OCI-LY7 (cell line): ENCODE measurements at regions not wholly inside any gene's neighbourhood (a gene's known extent, or its start where the extent isn't known, plus 50 kb on each side); places are given as distances from the start of the nearest gene placed in this dataset.

ENCODE experiments used
- BruUV-seq: library from RNA; stranded (reverse); fragments of 400-500 nt; replicated peaks from 2 replicates; lab custom pipeline; 2021; lab: Mats Ljungman, UMichigan
- CTCF ChIA-PET: fragments of 300-600 bp; sonication (Branson Sonifier 250); formaldehyde crosslinking; loops from one replicate; lab custom pipeline; 2022; ENCODE audit warnings: antibody characterized with exemption; ENCODE audit not compliant: unreplicated experiment; lab: Charles Lee
- POLR2A ChIA-PET: fragments of 300-600 bp; sonication (Branson Sonifier 250); formaldehyde crosslinking; loops from one replicate; lab custom pipeline; 2022; ENCODE audit warnings: antibody characterized with exemption; lab: Charles Lee
- DNase-seq: peaks from one replicate; pipeline ENCODE4 v3.0.0-alpha.2; 2015; ENCODE audit warnings: low spot score
- H2AFZ ChIP-seq: fragments of 200-600 bp; sonication (generic), shearing (Covaris generic); 2 replicates; pipeline ENCODE4 v1.6.1; 2014; ENCODE audit warnings: mild to moderate bottlenecking, antibody characterized with exemption, low read length, moderate library complexity
- H3K27ac ChIP-seq: fragments of 200-600 bp; sonication (generic); 2 replicates; pipeline ENCODE4 v1.5.1; 2014; ENCODE audit warnings: mixed run types, low read depth, mild to moderate bottlenecking, moderate library complexity, low read length, inconsistent platforms; ENCODE audit not compliant: poor library complexity, severe bottlenecking
- H3K36me3 ChIP-seq: fragments of 200-600 bp; sonication (generic); 2 replicates; pipeline ENCODE4 v1.6.1; 2014; ENCODE audit warnings: mild to moderate bottlenecking, antibody characterized with exemption, low read length, moderate library complexity, mixed read lengths; ENCODE audit not compliant: insufficient read depth
- H3K4me1 ChIP-seq: fragments of 200-600 bp; sonication (generic); 2 replicates; pipeline ENCODE4 v1.5.1; 2014; ENCODE audit warnings: mild to moderate bottlenecking, low read length; ENCODE audit not compliant: insufficient read depth, poor library complexity, severe bottlenecking
- H3K4me2 ChIP-seq: fragments of 200-600 bp; sonication (generic); 2 replicates; pipeline ENCODE4 v1.6.1; 2014; ENCODE audit warnings: mild to moderate bottlenecking, low read length
- H3K4me3 ChIP-seq: fragments of 200-600 bp; sonication (generic); 2 replicates; pipeline ENCODE4 v1.5.1; 2014; ENCODE audit warnings: mild to moderate bottlenecking, low read depth, low read length; ENCODE audit not compliant: poor library complexity, severe bottlenecking
- H3K79me2 ChIP-seq: fragments of 200-600 bp; sonication (generic); 2 replicates; pipeline ENCODE4 v1.6.1; 2016; ENCODE audit warnings: low read depth, mild to moderate bottlenecking, low read length, moderate library complexity, mixed read lengths; ENCODE audit not compliant: insufficient read depth
- H3K9me2 ChIP-seq: fragments of 200-600 bp; sonication (generic); 2 replicates; pipeline ENCODE4 v1.6.1; 2016; ENCODE audit warnings: mild to moderate bottlenecking, low read length, mixed read lengths; ENCODE audit not compliant: insufficient read depth
- H3K9me3 ChIP-seq: fragments of 200-600 bp; sonication (generic); 2 replicates; pipeline ENCODE4 v1.6.1; 2014; ENCODE audit warnings: mild to moderate bottlenecking, mixed run types, low read length, mixed read lengths
- H4K20me1 ChIP-seq: fragments of 200-600 bp; sonication (generic); 2 replicates; pipeline ENCODE4 v1.6.1; 2014; ENCODE audit warnings: mild to moderate bottlenecking, antibody characterized with exemption, low read length, moderate library complexity, mixed read lengths; ENCODE audit not compliant: insufficient read depth
- EZH2phosphoT487 ChIP-seq: fragments of 200-600 bp; sonication (generic); IDR thresholded peaks from 2 replicates; pipeline ENCODE4 v1.6.1; 2018; ENCODE audit warnings: low read depth, borderline replicate concordance, mild to moderate bottlenecking, mixed run types, antibody characterized with exemption, low read length, moderate library complexity, mixed read lengths
- intact Hi-C: fragments of 100-400 bp; cut with micrococcal nuclease; formaldehyde crosslinking; loops from one replicate; pipeline ENCODE4 v1.10.0; 2022; ENCODE audit not compliant: unreplicated experiment
- TF ChIP-seq, protein P1 (sequence below): fragments of 200-600 bp; sonication (generic); conservative IDR thresholded peaks from 2 replicates; pipeline ENCODE4 v1.5.1; 2014; ENCODE audit warnings: mild to moderate bottlenecking, antibody characterized with exemption, low read length, moderate library complexity, mixed read lengths

DNA sequence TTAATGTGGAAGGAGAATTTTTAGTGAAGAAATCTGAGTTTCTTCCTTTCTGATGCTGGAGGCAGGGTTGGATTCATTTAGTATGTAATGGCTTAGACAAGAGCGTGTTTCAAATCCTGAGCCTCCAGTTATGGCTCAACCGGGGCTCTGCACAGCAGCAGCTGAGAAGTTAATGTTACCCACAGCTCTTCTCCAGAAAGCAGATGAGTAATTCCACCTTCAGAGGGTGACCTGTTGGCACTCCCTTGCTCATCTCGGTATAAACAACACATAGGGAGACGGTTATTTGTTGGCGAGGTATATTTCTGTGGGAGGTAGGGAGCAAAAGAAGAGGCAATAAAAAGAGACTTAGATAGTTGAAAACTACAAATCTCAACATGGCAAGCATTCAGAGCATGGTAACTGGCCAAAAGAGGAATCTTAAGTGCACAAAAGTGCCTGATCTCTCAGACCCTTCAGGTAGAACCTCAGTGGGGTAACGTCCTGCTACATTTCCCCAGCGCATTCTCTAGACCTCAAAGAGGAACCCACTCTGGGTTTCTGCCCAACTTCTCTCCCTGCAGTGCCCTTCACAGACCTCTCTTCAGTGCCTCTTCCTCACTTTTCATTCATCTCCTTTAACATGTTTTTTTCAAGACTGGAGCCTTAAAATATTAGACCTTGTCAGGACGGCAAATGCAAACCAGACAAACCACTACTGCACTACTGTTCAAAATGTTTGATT, 417.5 kb upstream of the ADAMTSL1 start:
- TF ChIP-seq EZH2phosphoT487, result no peak
- TF ChIP-seq, protein P1, sequence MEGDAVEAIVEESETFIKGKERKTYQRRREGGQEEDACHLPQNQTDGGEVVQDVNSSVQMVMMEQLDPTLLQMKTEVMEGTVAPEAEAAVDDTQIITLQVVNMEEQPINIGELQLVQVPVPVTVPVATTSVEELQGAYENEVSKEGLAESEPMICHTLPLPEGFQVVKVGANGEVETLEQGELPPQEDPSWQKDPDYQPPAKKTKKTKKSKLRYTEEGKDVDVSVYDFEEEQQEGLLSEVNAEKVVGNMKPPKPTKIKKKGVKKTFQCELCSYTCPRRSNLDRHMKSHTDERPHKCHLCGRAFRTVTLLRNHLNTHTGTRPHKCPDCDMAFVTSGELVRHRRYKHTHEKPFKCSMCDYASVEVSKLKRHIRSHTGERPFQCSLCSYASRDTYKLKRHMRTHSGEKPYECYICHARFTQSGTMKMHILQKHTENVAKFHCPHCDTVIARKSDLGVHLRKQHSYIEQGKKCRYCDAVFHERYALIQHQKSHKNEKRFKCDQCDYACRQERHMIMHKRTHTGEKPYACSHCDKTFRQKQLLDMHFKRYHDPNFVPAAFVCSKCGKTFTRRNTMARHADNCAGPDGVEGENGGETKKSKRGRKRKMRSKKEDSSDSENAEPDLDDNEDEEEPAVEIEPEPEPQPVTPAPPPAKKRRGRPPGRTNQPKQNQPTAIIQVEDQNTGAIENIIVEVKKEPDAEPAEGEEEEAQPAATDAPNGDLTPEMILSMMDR, result no peak
- no peak overlapping the region for H3K27ac ChIP-seq
- no TSS peak for BruUV-seq
- no peak for DNase-seq
- ChIA-PET CTCF (no interaction called here), POLR2A (no interaction called here)
- H3K9me3 ChIP-seq, result no peaks in the 10 kb centered on the region
- peak overlapping the region; percentile 46; the same call in 1 of the 2 replicates for H2AFZ ChIP-seq
- peaks cover 23% of the 10 kb centered on the region for H3K4me1 ChIP-seq
- H3K4me3 ChIP-seq, result no peak overlapping the region
- H3K9me2 ChIP-seq, result no peaks in the 10 kb centered on the region; the same call in 1 of the 2 replicates
- no peaks in the 10 kb centered on the region for H3K79me2 ChIP-seq
- peak overlapping the region; percentile 66 for H3K4me2 ChIP-seq
- H3K36me3 ChIP-seq, result no peaks in the 10 kb centered on the region
- intact Hi-C loops, result no loop called here
- no peaks in the 10 kb centered on the region for H4K20me1 ChIP-seq

DNA sequence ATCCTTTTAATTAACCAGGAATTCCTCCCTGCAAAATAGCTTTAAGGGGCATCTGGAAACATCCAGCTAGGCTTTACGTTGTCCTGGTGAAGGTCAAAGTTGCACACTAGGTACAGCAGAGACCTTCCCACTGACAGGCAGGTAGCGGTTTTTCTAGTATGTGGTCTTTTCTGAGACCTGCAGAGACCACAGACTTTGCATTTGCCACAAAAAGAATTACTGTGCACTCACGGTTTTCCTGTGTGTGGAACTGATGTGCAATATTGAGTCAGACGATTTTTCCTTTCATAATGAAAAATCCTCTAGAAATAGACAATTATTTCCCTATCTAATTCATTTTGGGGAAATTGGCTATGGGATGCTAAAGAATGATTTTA, 417.0 kb upstream of the ADAMTSL1 start:
- no peaks in the 10 kb centered on the region for H4K20me1 ChIP-seq
- H3K27ac ChIP-seq, result no peak overlapping the region
- H3K4me1 ChIP-seq, result peaks cover 18% of the 10 kb centered on the region
- DNase-seq, result peak; percentile 7
- BruUV-seq, result no TSS peak
- CTCF ChIA-PET, result no interaction called here
- no peak overlapping the region for H3K4me3 ChIP-seq
- TF ChIP-seq, protein P1, result no peak
- TF ChIP-seq EZH2phosphoT487, result no peak
- intact Hi-C loops, result no loop called here
- POLR2A ChIA-PET, result interaction anchor here (1.2 kb wide), 1 partner anchor 34 kb away, joined by 3 read pairs; no protein-coding TSS in a partner anchor
- H3K79me2 ChIP-seq, result no peaks in the 10 kb centered on the region
- no peaks in the 10 kb centered on the region for H3K36me3 ChIP-seq
- H2AFZ ChIP-seq, result peak overlapping the region; percentile 46; the same call in 1 of the 2 replicates
- H3K9me3 ChIP-seq, result no peaks in the 10 kb centered on the region
- H3K9me2 ChIP-seq, result no peaks in the 10 kb centered on the region; the same call in 1 of the 2 replicates
- peak overlapping the region; percentile 66 for H3K4me2 ChIP-seq
